PC-3 (cell line): ENCODE measurements at regions not wholly inside any gene's neighbourhood (a gene's known extent, or its start where the extent isn't known, plus 50 kb on each side); places are given as distances from the start of the nearest gene placed in this dataset.

Experiments used
- ATAC-seq: fragments of 200-7000 bp; cut with Tn5 transposase; 2 replicates; pipeline ENCODE4 v1.9.1; 2020; ENCODE audit warnings: mild to moderate bottlenecking, moderate library complexity
- BruUV-seq: library from RNA; stranded (reverse); fragments of 400-500 nt; replicated peaks from 2 replicates; lab custom pipeline; 2021; lab: Mats Ljungman, UMichigan
- CTCF ChIA-PET: fragments of 300-600 bp; sonication (Branson Sonifier 250); formaldehyde crosslinking; loops from one replicate; lab custom pipeline; 2022; ENCODE audit warnings: antibody characterized with exemption; lab: Charles Lee
- POLR2A ChIA-PET: fragments of 300-600 bp; sonication (Branson Sonifier 250); formaldehyde crosslinking; loops from one replicate; lab custom pipeline; 2022; ENCODE audit warnings: antibody characterized with exemption; ENCODE audit not compliant: unreplicated experiment; lab: Charles Lee
- DNase-seq: peaks from one replicate; pipeline ENCODE4 v3.0.0-alpha.2; 2015
- H2AFZ ChIP-seq: fragments of 300-600 bp; sonication (generic); 2 replicates; pipeline ENCODE4 v1.6.0; 2016; ENCODE audit warnings: antibody characterized with exemption, low read length
- H3F3A ChIP-seq: fragments of 300-600 bp; sonication (generic); one replicate; pipeline ENCODE4 v1.6.0; 2017; ENCODE audit warnings: antibody characterized with exemption, low read length, control low read depth, mild to moderate bottlenecking; ENCODE audit not compliant: unreplicated experiment
- H3K27ac ChIP-seq: fragments of 300-600 bp; sonication (generic); 2 replicates; pipeline ENCODE4 v1.5.1; 2016; ENCODE audit warnings: mild to moderate bottlenecking, low read length
- H3K27me3 ChIP-seq: fragments of 300-600 bp; sonication (generic); 2 replicates; pipeline ENCODE4 v1.6.1; 2016; ENCODE audit warnings: low read length, mixed read lengths
- H3K36me3 ChIP-seq: fragments of 300-600 bp; sonication (generic); 2 replicates; pipeline ENCODE4 v1.6.1; 2016; ENCODE audit warnings: low read depth, mixed run types, low read length, mixed read lengths
- H3K4me1 ChIP-seq: fragments of 300-600 bp; sonication (generic); 2 replicates; pipeline ENCODE4 v1.5.1; 2016; ENCODE audit warnings: low read length; ENCODE audit not compliant: insufficient read depth
- H3K4me2 ChIP-seq: fragments of 300-600 bp; sonication (generic); 2 replicates; pipeline ENCODE4 v1.6.0; 2016; ENCODE audit warnings: low read length
- H3K4me3 ChIP-seq: fragments of 300-600 bp; sonication (generic); 2 replicates; pipeline ENCODE4 v1.5.1; 2016; ENCODE audit warnings: mild to moderate bottlenecking, low read length, mixed read lengths
- H3K79me2 ChIP-seq: fragments of 300-600 bp; sonication (generic); 2 replicates; pipeline ENCODE4 v1.6.1; 2017; ENCODE audit warnings: low read length, mixed read lengths
- H3K9ac ChIP-seq: fragments of 300-600 bp; sonication (generic); 2 replicates; pipeline ENCODE4 v1.6.0; 2016; ENCODE audit warnings: mild to moderate bottlenecking, low read length
- H3K9me2 ChIP-seq: fragments of 300-600 bp; sonication (generic); replicated peaks from 2 replicates; pipeline ENCODE4 v1.6.1; 2016; ENCODE audit warnings: mixed run types, low read length, mixed read lengths
- H3K9me3 ChIP-seq: fragments of 300-600 bp; sonication (generic); 2 replicates; pipeline ENCODE4 v1.6.1; 2016; ENCODE audit warnings: low read length, mixed read lengths
- H4K20me1 ChIP-seq: fragments of 300-600 bp; sonication (generic); 2 replicates; pipeline ENCODE4 v1.6.1; 2016; ENCODE audit warnings: low read length, mixed read lengths
- CTCF ChIP-seq: fragments of 300-600 bp; sonication (generic); conservative IDR thresholded peaks from 2 replicates; pipeline ENCODE4 v1.5.1; 2017; ENCODE audit warnings: antibody characterized with exemption, low read depth, mild to moderate bottlenecking, low read length
- EZH2 ChIP-seq: fragments of 300-600 bp; sonication (generic); IDR thresholded peaks from one replicate; pipeline ENCODE4 v1.6.1; 2017; ENCODE audit warnings: antibody characterized with exemption, mild to moderate bottlenecking, low read length; ENCODE audit not compliant: unreplicated experiment
- EZH2phosphoT487 ChIP-seq: fragments of 300-600 bp; sonication (generic); IDR thresholded peaks from 2 replicates; pipeline ENCODE4 v1.6.1; 2018; ENCODE audit warnings: mild to moderate bottlenecking, antibody characterized with exemption, low read length, borderline replicate concordance
- intact Hi-C: fragments of 100-400 bp; cut with micrococcal nuclease; formaldehyde crosslinking; loops from 2 replicates; pipeline ENCODE4 v1.9.0; 2023

GRCh38 chr4:66568001-66568400 is 897.7 kb upstream of the EPHA5 start:
- no TSS peak for BruUV-seq
- H3K79me2 ChIP-seq: no peaks in the 10 kb centered on the region
- no peaks in the 10 kb centered on the region for H3K9me2 ChIP-seq
- H3K27ac ChIP-seq: no peak overlapping the region
- ChIA-PET CTCF (interaction anchor here (0.6 kb wide), 1 partner anchor 286 kb away, joined by 3 read pairs; no protein-coding TSS in a partner anchor), POLR2A (interaction anchor here (0.9 kb wide), 1 partner anchor 8 kb away, joined by 3 read pairs; no protein-coding TSS in a partner anchor)
- no peaks in the 10 kb centered on the region for H3K27me3 ChIP-seq
- H3K36me3 ChIP-seq: no peaks in the 10 kb centered on the region
- peaks cover 27% of the 10 kb centered on the region for H3K4me1 ChIP-seq
- H3K4me3 ChIP-seq: 0 out of 2 replicates have a peak overlapping the region, but pooled peaks have one; percentile 2
- no peak for DNase-seq
- TF ChIP-seq CTCF (no peak), EZH2phosphoT487 (no peak), EZH2 (no peak)
- peak overlapping the region; percentile 55 for H3K4me2 ChIP-seq
- no peaks in the 10 kb centered on the region for H4K20me1 ChIP-seq
- peaks cover 5% of the 10 kb centered on the region for H3F3A ChIP-seq
- H3K9me3 ChIP-seq: no peaks in the 10 kb centered on the region
- intact Hi-C loops: no loop called here
- H2AFZ ChIP-seq: no peak overlapping the region
- no peak overlapping the region for H3K9ac ChIP-seq
- ATAC-seq: peak; percentile 69

- Histone ChIP-seq H4K20me1 (no peaks in the 10 kb centered on the region), H3K4me2 (peak overlapping the region; percentile 55), H3K79me2 (no peaks in the 10 kb centered on the region), H3K27me3 (no peaks in the 10 kb centered on the region), H3K36me3 (no peaks in the 10 kb centered on the region), H3K9me3 (no peaks in the 10 kb centered on the region), H2AFZ (no peak overlapping the region), H3K27ac (no peak overlapping the region), H3K9ac (no peak overlapping the region), H3K9me2 (no peaks in the 10 kb centered on the region), H3K4me3 (0 out of 2 replicates have a peak overlapping the region, but pooled peaks have one; percentile 2), H3K4me1 (peaks cover 23% of the 10 kb centered on the region), H3F3A (peaks cover 5% of the 10 kb centered on the region)
- no TSS peak for BruUV-seq
- ChIA-PET POLR2A (no interaction called here), CTCF (interaction anchor here (0.6 kb wide), 1 partner anchor 285 kb away, joined by 3 read pairs; no protein-coding TSS in a partner anchor)
- DNase-seq (peak; percentile 59), ATAC-seq (peak; percentile 39)
- TF ChIP-seq EZH2phosphoT487 (no peak), EZH2 (no peak), CTCF (no peak)
- intact Hi-C loops: no loop called here
These were observed 897.3 kb upstream of the EPHA5 start for GRCh38 chr4:66567551-66567950.

- Histone ChIP-seq H4K20me1 (no peaks in the 10 kb centered on the region), H2AFZ (no peak overlapping the region), H3K9ac (no peak overlapping the region), H3K9me2 (no peaks in the 10 kb centered on the region), H3K9me3 (no peaks in the 10 kb centered on the region), H3K4me1 (peaks cover 21% of the 10 kb centered on the region), H3K79me2 (no peaks in the 10 kb centered on the region), H3K27me3 (no peaks in the 10 kb centered on the region), H3K4me3 (no peak overlapping the region), H3F3A (peaks cover 5% of the 10 kb centered on the region), H3K27ac (no peak overlapping the region), H3K36me3 (no peaks in the 10 kb centered on the region), H3K4me2 (no peak overlapping the region)
- ChIA-PET POLR2A (interaction anchor here (0.8 kb wide), 1 partner anchor 22 kb away, joined by 3 read pairs; no protein-coding TSS in a partner anchor), CTCF (no interaction called here)
- TF ChIP-seq EZH2: no peak
- ATAC-seq (no peak), DNase-seq (no peak)
- no TSS peak for BruUV-seq
- intact Hi-C loops: no loop called here
These were observed 895.5 kb upstream of the EPHA5 start for GRCh38 chr4:66565801-66566200.
